Endothelial cell of umbilical vein (primary cell): ENCODE measurements at regions not wholly inside any gene's neighbourhood (a gene's known extent, or its start where the extent isn't known, plus 50 kb on each side); places are given as distances from the start of the nearest gene placed in this dataset.

Source experiments
- EZH2 ChIP-seq: IDR thresholded peaks from 2 replicates; pipeline ENCODE4 v1.6.1; 2012; ENCODE audit warnings: borderline replicate concordance, low read depth, mild to moderate bottlenecking, moderate library complexity, low read length, inconsistent platforms; ENCODE audit not compliant: severe bottlenecking
- FOS ChIP-seq: IDR thresholded peaks from 2 replicates; pipeline ENCODE4 v1.6.1; 2011; ENCODE audit warnings: mild to moderate bottlenecking, low read length, moderate library complexity, borderline replicate concordance; ENCODE audit not compliant: insufficient read depth
- GATA2 ChIP-seq: IDR thresholded peaks from 2 replicates; pipeline ENCODE4 v1.7.0; 2011; ENCODE audit warnings: low read depth, mild to moderate bottlenecking, moderate library complexity, mixed read lengths, low read length; ENCODE audit not compliant: insufficient read length, insufficient read depth
- POLR2A ChIP-seq: IDR thresholded peaks from 2 replicates; pipeline ENCODE4 v1.6.1; 2012; ENCODE audit warnings: low read depth, mild to moderate bottlenecking, control low read depth, low read length
- POLR2AphosphoS5 ChIP-seq: IDR thresholded peaks from 2 replicates; pipeline ENCODE4 v1.6.1; 2012; ENCODE audit warnings: low read depth, mild to moderate bottlenecking, control low read depth, low read length, moderate library complexity; ENCODE audit not compliant: insufficient read depth
- TF ChIP-seq, protein P1 (sequence below), 2 donors: IDR thresholded peaks; 1 replicate in 1 of 2; 2 replicates in 1 of 2; pipeline ENCODE4 v1.5.1; 2011; ENCODE audit warnings: low read length in 2 of 2, mild to moderate bottlenecking in 2 of 2, moderate library complexity in 2 of 2, control low read depth in 1 of 2, inconsistent platforms in 1 of 2, low read depth in 1 of 2; ENCODE audit not compliant: insufficient read depth in 1 of 2; ENCODE audit errors: extremely low read depth in 1 of 2

DNA sequence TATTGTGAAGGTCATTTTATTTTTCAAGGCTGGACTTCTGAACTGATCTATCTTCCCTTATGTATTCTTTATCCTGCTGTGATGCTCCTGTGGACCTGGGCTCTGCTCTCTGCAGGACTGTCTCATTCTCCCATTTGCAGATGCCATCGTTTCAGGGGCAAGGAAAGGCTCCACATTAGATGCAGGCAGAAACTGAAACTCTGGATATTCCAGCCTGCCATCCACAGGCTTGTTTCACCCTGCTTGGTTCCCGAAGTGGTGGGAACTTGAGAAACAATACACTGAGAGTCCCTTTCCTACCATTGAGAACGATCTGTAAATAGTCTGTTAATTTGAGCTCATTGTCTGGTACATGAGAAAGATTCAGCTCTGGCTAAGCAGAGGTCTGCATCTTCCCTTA lies 197.5 kb upstream of the MAN1A1 start:
- TF ChIP-seq, protein P1, sequence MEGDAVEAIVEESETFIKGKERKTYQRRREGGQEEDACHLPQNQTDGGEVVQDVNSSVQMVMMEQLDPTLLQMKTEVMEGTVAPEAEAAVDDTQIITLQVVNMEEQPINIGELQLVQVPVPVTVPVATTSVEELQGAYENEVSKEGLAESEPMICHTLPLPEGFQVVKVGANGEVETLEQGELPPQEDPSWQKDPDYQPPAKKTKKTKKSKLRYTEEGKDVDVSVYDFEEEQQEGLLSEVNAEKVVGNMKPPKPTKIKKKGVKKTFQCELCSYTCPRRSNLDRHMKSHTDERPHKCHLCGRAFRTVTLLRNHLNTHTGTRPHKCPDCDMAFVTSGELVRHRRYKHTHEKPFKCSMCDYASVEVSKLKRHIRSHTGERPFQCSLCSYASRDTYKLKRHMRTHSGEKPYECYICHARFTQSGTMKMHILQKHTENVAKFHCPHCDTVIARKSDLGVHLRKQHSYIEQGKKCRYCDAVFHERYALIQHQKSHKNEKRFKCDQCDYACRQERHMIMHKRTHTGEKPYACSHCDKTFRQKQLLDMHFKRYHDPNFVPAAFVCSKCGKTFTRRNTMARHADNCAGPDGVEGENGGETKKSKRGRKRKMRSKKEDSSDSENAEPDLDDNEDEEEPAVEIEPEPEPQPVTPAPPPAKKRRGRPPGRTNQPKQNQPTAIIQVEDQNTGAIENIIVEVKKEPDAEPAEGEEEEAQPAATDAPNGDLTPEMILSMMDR (IDR thresholded peaks at IDR 0.05; ENCODE audit: extremely low read depth in 1 of 2, insufficient read depth in 1 of 2, low read depth in 1 of 2, low read length in 2 of 2), result no peak
- TF ChIP-seq EZH2, result no peak
- TF ChIP-seq POLR2AphosphoS5, result no peak
- TF ChIP-seq FOS, result no peak
- TF ChIP-seq POLR2A, result no peak
- TF ChIP-seq GATA2, result no peak
